Endothelial cell of umbilical vein (primary cell): ENCODE measurements at regions not wholly inside any gene's neighbourhood (a gene's known extent, or its start where the extent isn't known, plus 50 kb on each side); places are given as distances from the start of the nearest gene placed in this dataset.

ENCODE experiments used
- BruUV-seq: library from RNA; stranded (reverse); fragments of 400-500 nt; replicated peaks from 2 replicates; lab custom pipeline; 2021; lab: Mats Ljungman, UMichigan
- CTCF ChIA-PET: fragments of 300-600, 350-600 bp; sonication (Branson Sonifier 250); formaldehyde crosslinking; loops from one replicate; lab custom pipeline; 2021; ENCODE audit warnings: antibody characterized with exemption, inconsistent platforms; lab: Charles Lee
- POLR2A ChIA-PET: fragments of 300-600, 350-600 bp; sonication (Branson Sonifier 250); formaldehyde crosslinking; loops from one replicate; lab custom pipeline; 2021; ENCODE audit warnings: antibody characterized with exemption, inconsistent platforms; lab: Charles Lee
- DNase-seq: peaks from one replicate; pipeline ENCODE4 v3.0.0-alpha.2; 2011; ENCODE audit warnings: low read depth, low spot score
- FAIRE-seq: peaks from 2 replicates; lab custom pipeline; 2011; peaks lifted over from hg19 to GRCh38; lab: Jason Lieb, UNC
- H2AFZ ChIP-seq: 2 replicates; pipeline ENCODE4 v1.6.0; 2012; ENCODE audit warnings: low read depth, low read length, control low read depth, inconsistent platforms
- H3K27ac ChIP-seq: 2 replicates; pipeline ENCODE4 v1.5.1; 2011; ENCODE audit warnings: low read depth, mild to moderate bottlenecking, control low read depth, low read length, moderate library complexity; ENCODE audit not compliant: insufficient read depth
- H3K27me3 ChIP-seq, 2 experiments: 2 replicates each; pipeline versions ENCODE4 v1.6.0 to v1.6.1; 2011; ENCODE audit warnings: low read length in 2 of 2, mixed read lengths in 1 of 2; ENCODE audit not compliant: control insufficient read depth in 2 of 2, insufficient read depth in 2 of 2
- H3K36me3 ChIP-seq, 2 experiments: 2 replicates in 1 of 2; 3 replicates in 1 of 2; pipeline ENCODE4 v1.5.1; 2011; ENCODE audit warnings: low read length in 2 of 2, mild to moderate bottlenecking in 1 of 2, moderate library complexity in 1 of 2; ENCODE audit not compliant: control insufficient read depth in 2 of 2, insufficient read depth in 2 of 2; ENCODE audit errors: extremely low read depth in 1 of 2
- H3K4me1 ChIP-seq: 3 replicates; pipeline ENCODE4 v1.5.1; 2011; ENCODE audit warnings: mild to moderate bottlenecking, low read length; ENCODE audit not compliant: control insufficient read depth, insufficient read depth; ENCODE audit errors: extremely low read depth
- H3K4me2 ChIP-seq: 2 replicates; pipeline ENCODE4 v1.6.1; 2011; ENCODE audit warnings: low read length, control low read depth, mixed read lengths; ENCODE audit not compliant: insufficient read depth
- H3K4me3 ChIP-seq, 3 experiments: fragments of 200-600 bp in 1 of 3; sonication (generic), shearing (Covaris generic) in 1 of 3; replicated peaks in 1 of 3; 2 replicates each; pipeline ENCODE4 v1.5.1; 2011 to 2016; ENCODE audit warnings: control low read depth in 3 of 3, low read length in 3 of 3, mild to moderate bottlenecking in 2 of 3, inconsistent platforms in 1 of 3, low read depth in 1 of 3, moderate library complexity in 1 of 3; ENCODE audit not compliant: insufficient read depth in 1 of 3
- H3K79me2 ChIP-seq: 2 replicates; pipeline ENCODE4 v1.6.0; 2012; ENCODE audit warnings: low read length, inconsistent platforms; ENCODE audit not compliant: control insufficient read depth, insufficient read depth
- H3K9ac ChIP-seq: replicated peaks from 2 replicates; pipeline ENCODE3; 2011; ENCODE audit warnings: low read length, control low read depth; ENCODE audit not compliant: insufficient read depth; ENCODE audit errors: extremely low read depth
- H3K9me1 ChIP-seq: replicated peaks from 3 replicates; pipeline ENCODE4 v1.6.0; 2011; ENCODE audit warnings: mild to moderate bottlenecking, low read length; ENCODE audit not compliant: control insufficient read depth, insufficient read depth; ENCODE audit errors: extremely low read depth
- H3K9me3 ChIP-seq: replicated peaks from 2 replicates; pipeline ENCODE4 v1.5.1; 2012; ENCODE audit warnings: low read length, inconsistent platforms; ENCODE audit not compliant: control insufficient read depth, insufficient read depth
- H4K20me1 ChIP-seq: replicated peaks from 2 replicates; pipeline ENCODE3; 2011; ENCODE audit warnings: mild to moderate bottlenecking, low read length; ENCODE audit not compliant: control insufficient read depth, insufficient read depth; ENCODE audit errors: extremely low read depth
- CTCF ChIP-seq, 2 donors: IDR thresholded peaks; 1 replicate in 1 of 2; 2 replicates in 1 of 2; pipeline ENCODE4 v1.5.1; 2011; ENCODE audit warnings: low read length in 2 of 2, mild to moderate bottlenecking in 2 of 2, moderate library complexity in 2 of 2, control low read depth in 1 of 2, inconsistent platforms in 1 of 2, low read depth in 1 of 2; ENCODE audit not compliant: insufficient read depth in 1 of 2; ENCODE audit errors: extremely low read depth in 1 of 2
- EZH2 ChIP-seq: IDR thresholded peaks from 2 replicates; pipeline ENCODE4 v1.6.1; 2012; ENCODE audit warnings: borderline replicate concordance, low read depth, mild to moderate bottlenecking, moderate library complexity, low read length, inconsistent platforms; ENCODE audit not compliant: severe bottlenecking
- FOS ChIP-seq: IDR thresholded peaks from 2 replicates; pipeline ENCODE4 v1.6.1; 2011; ENCODE audit warnings: mild to moderate bottlenecking, low read length, moderate library complexity, borderline replicate concordance; ENCODE audit not compliant: insufficient read depth
- GATA2 ChIP-seq: IDR thresholded peaks from 2 replicates; pipeline ENCODE4 v1.7.0; 2011; ENCODE audit warnings: low read depth, mild to moderate bottlenecking, moderate library complexity, mixed read lengths, low read length; ENCODE audit not compliant: insufficient read length, insufficient read depth
- JUN ChIP-seq: IDR thresholded peaks from 2 replicates; pipeline ENCODE4 v1.6.1; 2011; ENCODE audit warnings: borderline replicate concordance, low read depth; ENCODE audit not compliant: insufficient read length, insufficient read depth
- MYC ChIP-seq: IDR thresholded peaks from one replicate; pipeline ENCODE4 v1.6.1; 2011; ENCODE audit warnings: mild to moderate bottlenecking, low read depth, low read length
- POLR2A ChIP-seq: IDR thresholded peaks from 2 replicates; pipeline ENCODE4 v1.6.1; 2012; ENCODE audit warnings: low read depth, mild to moderate bottlenecking, control low read depth, low read length
- POLR2AphosphoS5 ChIP-seq: IDR thresholded peaks from 2 replicates; pipeline ENCODE4 v1.6.1; 2012; ENCODE audit warnings: low read depth, mild to moderate bottlenecking, control low read depth, low read length, moderate library complexity; ENCODE audit not compliant: insufficient read depth
- dilution Hi-C: fragments of 300-500 bp; cut with MboI; formaldehyde crosslinking; loops from one replicate; pipeline ENCODE4 v1.15.0; 2019; ENCODE audit warnings: low sequenced_read_pairs; ENCODE audit not compliant: extremely low pct_ligation_motif_present
- intact Hi-C: fragments of 100-400 bp; cut with micrococcal nuclease; formaldehyde crosslinking; loops from one replicate; pipeline ENCODE4 v1.10.0; 2022
- TF ChIP-seq, protein P1 (sequence below): IDR thresholded peaks from 2 replicates; pipeline ENCODE4 v1.6.1; 2011; ENCODE audit not compliant: insufficient read depth, insufficient read length

DNA sequence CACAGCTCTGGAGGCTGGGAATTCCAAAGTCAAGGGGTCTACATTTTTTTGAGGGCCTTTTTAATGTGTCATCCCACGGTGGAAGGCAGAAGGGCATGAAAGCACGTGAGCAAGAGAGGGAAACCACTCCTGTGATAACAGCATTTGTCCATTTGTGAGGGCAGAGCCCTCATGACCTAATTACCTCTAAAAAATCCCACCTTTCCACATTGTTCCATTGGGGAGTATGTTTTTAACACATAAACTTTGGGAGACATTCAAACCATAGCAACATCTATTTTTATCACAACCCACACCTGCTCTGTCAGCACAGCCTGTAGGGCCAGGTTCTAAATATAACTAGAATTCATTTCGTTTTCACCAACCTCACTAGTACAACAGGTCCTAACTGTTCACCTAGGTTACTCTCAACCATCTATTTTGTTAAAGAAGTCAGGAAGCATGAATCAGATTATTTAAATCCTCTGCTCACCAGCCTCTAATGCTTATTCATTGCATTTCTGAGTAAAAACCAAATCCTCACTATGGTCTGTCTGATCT is 92.2 kb upstream of the DPP10 start:
- CTCF ChIA-PET = no interaction called here
- no peak for FAIRE-seq

More for the DNA sequence above, 92.2 kb upstream of the DPP10 start:
- POLR2A ChIA-PET = no interaction called here
- no peak overlapping the region for H2AFZ ChIP-seq
- no peaks in the 10 kb centered on the region for H3K9me3 ChIP-seq
- TF ChIP-seq JUN = no peak
- TF ChIP-seq POLR2A = no peak
- no peak for TF ChIP-seq GATA2
- no peak for TF ChIP-seq FOS
- no peak for TF ChIP-seq EZH2
- no peak for TF ChIP-seq MYC
- TF ChIP-seq, protein P1, sequence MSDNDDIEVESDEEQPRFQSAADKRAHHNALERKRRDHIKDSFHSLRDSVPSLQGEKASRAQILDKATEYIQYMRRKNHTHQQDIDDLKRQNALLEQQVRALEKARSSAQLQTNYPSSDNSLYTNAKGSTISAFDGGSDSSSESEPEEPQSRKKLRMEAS = no peak
- TF ChIP-seq POLR2AphosphoS5 = no peak
- TF ChIP-seq CTCF (IDR thresholded peaks at IDR 0.05; ENCODE audit: extremely low read depth in 1 of 2, insufficient read depth in 1 of 2, low read depth in 1 of 2, low read length in 2 of 2) = no peak
- no peaks in the 10 kb centered on the region for H3K36me3 ChIP-seq
- no peaks in the 10 kb centered on the region for H3K4me1 ChIP-seq
- no peak overlapping the region for H3K4me3 ChIP-seq
- dilution Hi-C loops (no loop called here), intact Hi-C loops (no loop called here)
- no peak overlapping the region for H3K27ac ChIP-seq
- no peak overlapping the region for H3K4me2 ChIP-seq
- no peaks in the 10 kb centered on the region for H4K20me1 ChIP-seq
- no peaks in the 10 kb centered on the region for H3K9me1 ChIP-seq
- no TSS peak for BruUV-seq
- no peaks in the 10 kb centered on the region for H3K79me2 ChIP-seq
- H3K27me3 ChIP-seq = no peaks in the 10 kb centered on the region
- H3K9ac ChIP-seq = no peak overlapping the region
- DNase-seq = no peak
